ENCODE measurements at regions not wholly inside any gene's neighbourhood (a gene's known extent, or its start where the extent isn't known, plus 50 kb on each side); places are given as distances from the start of the nearest gene placed in this dataset.

DNA sequence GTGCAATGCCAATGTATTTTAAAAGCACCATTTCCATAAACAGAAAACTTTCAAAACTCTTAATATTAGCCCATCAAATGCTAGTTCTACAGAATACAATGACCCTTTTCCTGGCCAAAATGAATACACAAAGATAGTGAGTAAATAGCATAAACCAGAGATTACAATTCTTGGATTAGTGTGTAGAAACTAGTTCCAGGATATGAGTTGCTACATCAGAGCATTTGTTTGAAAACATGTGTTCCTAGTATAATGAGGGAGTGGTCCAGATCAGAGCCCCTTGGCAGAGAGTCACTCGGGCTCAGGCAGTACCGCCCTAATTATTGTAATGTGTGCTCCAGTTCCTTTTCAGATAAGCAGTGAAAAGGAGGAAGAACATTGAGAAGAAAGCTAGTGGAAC lies 63.7 kb upstream of the COL21A1 start:
- no peak for DNase-seq (ENCODE audit: extremely low read depth in 1 of 11, low read depth in 9 of 11, low spot score in 4 of 11)

DNA sequence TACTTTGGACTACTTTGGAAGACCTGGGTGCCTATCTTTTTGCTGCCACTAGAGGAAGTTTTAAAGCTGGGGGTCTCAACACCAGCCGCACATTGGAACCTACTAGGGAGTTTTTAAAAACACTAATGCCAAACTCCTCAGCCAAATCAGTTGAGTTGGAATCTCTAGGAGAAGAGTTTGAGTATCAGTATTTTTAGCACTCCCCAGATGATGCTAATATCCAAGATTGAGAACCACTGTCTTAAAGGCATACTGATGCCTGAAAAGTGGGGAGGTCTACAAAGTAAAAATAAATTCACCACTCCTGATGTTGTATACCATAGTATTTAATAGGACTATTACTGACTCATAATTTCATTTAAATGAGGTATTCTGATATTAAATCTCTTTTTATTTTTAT lies 62.9 kb upstream of the COL21A1 start:
- DNase-seq (ENCODE audit: extremely low read depth in 1 of 11, low read depth in 9 of 11, low spot score in 4 of 11): no peak

DNA sequence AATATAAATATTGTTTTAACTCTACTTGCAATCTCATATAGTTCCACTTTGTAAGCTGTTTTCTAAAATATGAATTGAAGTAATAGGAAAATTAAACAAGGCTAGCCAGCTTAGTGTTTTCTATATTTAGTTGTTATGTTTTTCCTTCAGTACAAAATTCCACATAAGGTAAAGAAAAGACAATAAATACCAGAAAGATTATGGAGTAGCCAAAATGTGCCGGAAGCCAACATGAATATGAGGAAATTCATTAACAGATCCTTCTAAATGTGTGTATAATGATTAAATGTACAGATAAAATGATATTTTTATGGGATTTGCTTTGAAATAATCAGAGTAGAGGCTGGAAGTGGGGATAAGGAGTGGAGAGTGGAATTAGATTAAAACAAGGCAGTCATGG lies 52.5 kb upstream of the COL21A1 start:
- no peak for DNase-seq (ENCODE audit: extremely low read depth in 1 of 11, low read depth in 9 of 11, low spot score in 4 of 11)

DNA sequence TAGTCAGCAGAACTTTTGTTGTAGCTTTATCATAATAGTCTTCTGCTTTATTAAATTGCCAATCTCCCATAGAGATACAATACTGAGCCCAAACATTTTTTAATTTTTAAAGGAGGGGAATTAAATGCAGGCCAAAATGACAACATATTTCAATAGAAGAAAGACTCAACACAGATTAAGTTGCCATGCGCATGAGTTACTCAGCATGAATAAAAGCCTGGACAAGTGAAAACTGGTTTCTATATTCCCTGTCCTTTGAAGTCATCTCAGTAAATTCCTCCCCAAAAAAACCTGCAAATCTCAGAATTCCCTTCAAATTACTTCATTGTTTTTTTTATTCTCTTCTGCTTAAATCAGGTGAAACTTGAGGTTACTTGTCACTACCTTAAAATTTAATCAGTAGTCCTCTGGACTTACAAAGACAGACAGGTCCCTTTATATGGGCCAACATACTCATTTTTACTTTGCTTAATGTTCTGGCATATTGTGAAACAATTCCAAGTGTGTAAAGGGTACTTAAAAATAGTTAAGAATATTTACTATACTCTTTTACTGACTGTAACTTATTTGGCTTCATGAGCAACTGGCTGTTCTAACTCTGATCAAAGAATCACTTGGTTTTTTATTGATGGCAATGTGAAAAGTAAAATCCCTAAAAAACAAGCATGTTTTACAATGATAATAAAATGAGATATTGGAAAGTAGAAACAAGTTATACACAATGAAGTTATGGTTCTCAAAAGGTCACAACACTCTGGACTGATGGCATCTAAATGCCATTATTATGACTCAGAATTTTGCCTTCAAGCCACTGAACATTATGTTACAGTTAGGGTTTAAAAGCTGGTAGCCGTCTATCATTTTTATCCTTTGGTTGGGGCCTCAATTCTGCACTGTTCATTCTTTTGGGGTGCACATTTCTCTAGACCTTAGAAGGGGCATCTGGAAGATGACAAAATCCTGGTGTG lies 49.9 kb upstream of the COL21A1 start:
- DNase-seq (ENCODE audit: extremely low read depth in 1 of 11, low read depth in 9 of 11, low spot score in 4 of 11): no peak

Measured in renal cortex interstitium (tissue), 11 donors.